ENCODE measurements at regions not wholly inside any gene's neighbourhood (a gene's known extent, or its start where the extent isn't known, plus 50 kb on each side); places are given as distances from the start of the nearest gene placed in this dataset.

- ATAC-seq: no peak
Observed at GRCh38 chr1:4090976-4091660, 191.0 kb upstream of the C1orf174 start.

GRCh38 chr1:4091996-4092395, 191.9 kb upstream of the C1orf174 start:
- ATAC-seq: no peak

- ATAC-seq: no peak
Observed at GRCh38 chr1:4093856-4094565, 193.9 kb upstream of the C1orf174 start.

DNA sequence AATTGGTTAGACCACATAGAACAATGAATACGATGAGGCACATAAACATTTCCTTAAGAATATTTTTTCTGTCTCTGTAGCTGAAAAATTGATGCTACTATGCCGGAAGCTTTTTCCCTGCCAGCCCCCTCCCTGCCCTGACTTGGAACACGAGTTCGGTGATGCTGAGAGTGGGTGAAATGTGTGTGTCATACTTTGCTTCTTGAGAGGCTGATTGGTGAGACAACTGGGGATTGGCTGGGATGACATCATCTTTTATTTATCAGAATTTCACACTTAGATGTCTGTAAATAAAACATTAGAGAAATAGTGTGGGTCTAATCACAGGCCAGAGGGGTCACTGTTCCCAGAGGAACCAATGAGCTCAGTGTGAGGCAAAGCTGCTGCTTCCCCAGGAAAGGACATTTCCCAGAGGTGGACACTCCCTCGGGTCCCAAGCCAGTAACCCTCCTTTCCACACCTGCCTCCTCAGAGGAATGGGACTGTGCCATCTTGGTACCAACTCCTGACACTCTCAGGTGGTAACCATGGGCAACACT, 195.4 kb upstream of the C1orf174 start:
- ATAC-seq: no peak

GRCh38 chr1:4101459-4102161, 201.5 kb upstream of the C1orf174 start:
- ATAC-seq: no peak

- ATAC-seq: no peak
Observed at GRCh38 chr1:4105300-4105880, 205.3 kb upstream of the C1orf174 start.

GRCh38 chr1:4106731-4107130, 206.7 kb upstream of the C1orf174 start:
- ATAC-seq: no peak

DNA sequence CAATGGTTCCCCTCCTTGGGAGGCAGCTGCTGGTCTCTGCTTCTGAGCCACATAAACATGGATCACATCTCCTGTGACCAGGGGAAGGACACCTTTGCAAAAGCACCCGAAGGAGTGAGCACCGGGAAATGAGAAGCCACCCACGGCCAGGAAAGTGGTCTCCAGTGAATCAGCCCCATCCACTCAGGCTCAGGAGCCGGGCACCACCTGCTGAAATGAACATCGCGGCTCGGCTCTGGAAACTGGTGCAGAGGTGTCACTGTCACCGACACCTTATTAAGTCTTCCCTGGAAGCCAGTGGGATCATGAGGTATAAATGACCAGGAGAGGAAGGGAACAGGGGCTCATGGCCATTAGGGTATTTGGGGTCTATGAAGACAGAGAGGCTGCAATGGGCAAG, 207.2 kb upstream of the C1orf174 start:
- ATAC-seq: no peak

DNA sequence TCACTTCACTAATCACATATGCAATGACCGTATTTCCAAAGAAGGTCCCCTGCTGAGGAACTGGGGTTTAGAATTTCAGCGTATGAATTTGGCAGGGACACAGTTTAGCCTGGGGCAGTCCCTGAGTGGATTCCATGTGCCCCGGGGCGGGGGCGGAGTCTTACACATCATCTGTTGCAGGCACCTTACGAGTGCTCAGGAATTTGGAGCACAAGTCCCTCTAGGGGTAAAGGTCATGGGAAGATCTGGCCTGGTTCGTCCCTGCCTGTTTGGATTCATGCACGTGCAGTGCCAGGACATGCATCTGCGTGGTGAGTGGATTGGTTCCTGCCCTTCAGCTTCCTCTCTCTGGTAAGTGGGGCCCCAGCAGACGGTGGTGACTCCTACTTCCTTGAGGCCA, 208.3 kb upstream of the C1orf174 start:
- ATAC-seq: no peak

DNA sequence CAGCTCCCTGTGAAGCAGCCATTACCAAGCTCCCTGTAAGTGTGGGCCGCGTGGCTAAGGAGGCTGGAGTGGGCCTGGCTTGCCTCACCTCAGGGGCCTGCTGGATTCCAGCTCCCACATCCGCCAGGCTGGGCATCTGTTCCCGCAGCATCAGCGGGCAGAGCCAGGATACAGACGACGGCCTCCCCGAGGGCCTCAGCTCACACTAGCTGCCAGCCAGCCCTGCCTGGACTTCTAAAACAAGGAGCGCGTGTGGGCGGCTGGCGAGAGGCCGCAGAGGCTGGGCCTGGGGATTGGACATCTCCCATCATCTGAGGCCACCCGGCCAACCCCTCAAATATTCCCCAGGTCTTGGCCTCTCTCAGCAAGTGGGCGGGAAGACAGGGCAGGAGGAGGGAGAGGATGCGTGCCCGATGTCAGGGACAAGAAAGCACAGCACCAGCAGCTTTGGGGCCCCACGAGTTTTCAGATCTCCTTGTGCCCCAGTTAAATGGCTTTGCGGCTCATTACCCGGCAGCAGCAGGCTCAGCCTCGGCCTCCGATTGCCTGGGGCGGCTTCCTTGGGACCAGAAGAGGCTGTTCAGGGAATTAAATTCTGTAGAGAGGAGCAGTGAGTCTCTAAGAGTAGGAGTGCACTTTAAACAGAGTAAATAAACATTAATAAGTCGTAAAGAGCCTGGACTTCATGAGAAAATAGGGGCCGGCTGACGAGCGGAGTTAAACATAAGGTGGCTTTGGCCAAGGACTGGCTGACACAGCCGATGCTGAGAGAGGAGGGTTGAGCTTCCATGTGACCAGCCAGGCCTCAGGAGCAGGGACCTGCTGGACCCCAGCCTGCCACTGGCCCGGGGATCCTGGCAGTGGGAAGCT, 208.9 kb upstream of the C1orf174 start:
- ATAC-seq: no peak

DNA sequence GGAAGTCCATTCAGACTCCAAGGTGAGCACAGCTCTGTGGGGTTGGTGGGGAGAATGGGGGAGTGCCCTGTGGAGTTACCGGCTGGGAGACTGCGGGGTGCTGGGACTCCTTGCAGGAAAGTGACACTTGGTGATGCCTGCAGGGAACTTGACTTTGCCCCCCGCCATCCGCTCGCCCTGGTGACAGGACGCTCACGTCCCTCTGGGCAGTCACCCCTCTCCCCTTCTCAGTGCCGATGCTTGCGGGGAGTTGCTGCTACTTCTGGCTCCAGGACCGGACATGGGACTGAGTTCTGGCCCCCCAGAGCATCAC, 209.5 kb upstream of the C1orf174 start:
- no peak for ATAC-seq

DNA sequence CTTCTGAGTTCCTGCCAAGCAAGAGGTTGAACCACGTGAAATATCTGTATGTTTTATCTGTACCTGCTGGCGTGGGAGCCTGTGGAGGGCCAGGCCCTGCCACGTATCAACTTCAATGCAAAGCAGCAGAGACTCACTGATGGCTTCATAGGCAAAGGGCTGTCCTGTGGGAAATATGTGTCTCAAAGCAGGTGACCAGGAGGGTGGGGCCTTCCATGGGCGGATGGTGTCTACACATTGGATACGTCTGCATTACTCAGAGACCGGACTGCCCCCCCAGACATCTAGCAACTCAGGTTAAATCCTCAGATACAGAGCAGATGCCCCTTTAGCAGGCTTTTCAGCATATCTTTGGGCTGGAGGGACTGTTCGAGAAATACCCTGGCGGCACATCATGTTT, 210.8 kb upstream of the C1orf174 start:
- no peak for ATAC-seq

- ATAC-seq: no peak
Observed at GRCh38 chr1:4113897-4114296, 213.8 kb upstream of the C1orf174 start.

GRCh38 chr1:4115191-4115900, 215.3 kb upstream of the C1orf174 start:
- no peak for ATAC-seq

- ATAC-seq: no peak
Observed at GRCh38 chr1:4117196-4117595, 217.1 kb upstream of the C1orf174 start.

DNA sequence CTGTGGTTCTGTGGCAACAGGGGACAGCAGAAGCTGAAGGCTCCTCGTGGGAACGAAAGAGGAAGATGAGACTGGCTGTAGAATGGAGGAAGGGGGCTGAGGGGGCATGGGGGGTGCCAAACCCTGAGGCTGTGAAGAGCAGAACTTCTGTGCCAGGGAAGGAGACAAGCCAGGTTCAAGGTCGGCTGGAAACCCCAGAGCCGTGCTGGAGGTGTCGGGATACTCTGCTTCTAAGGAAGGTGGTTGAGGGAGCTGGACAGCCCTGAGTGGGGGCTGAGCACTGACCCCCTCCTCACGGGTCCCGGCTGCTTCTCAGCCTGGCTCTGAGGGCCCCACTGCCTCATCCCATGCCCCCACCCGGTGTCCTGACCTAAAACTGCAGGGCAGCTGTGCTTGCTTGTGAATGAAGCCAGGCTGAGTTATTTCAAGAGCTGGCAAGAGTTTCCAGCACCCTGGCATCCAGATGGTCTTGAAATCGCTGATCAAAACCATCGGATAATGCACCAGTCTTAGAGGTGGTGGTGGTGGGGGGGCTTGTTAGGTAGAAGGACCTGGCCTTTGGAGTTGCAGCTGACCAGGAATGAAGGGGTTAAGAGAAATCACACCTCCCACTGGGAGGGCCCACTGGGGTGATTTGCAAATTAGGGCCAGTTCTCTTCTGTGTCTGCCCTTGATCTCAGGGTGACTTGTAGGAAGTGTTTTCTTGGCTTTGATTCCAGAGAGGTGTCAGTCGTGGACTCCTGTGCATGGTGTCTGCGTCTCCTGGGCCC, 218.9 kb upstream of the C1orf174 start:
- no peak for ATAC-seq

DNA sequence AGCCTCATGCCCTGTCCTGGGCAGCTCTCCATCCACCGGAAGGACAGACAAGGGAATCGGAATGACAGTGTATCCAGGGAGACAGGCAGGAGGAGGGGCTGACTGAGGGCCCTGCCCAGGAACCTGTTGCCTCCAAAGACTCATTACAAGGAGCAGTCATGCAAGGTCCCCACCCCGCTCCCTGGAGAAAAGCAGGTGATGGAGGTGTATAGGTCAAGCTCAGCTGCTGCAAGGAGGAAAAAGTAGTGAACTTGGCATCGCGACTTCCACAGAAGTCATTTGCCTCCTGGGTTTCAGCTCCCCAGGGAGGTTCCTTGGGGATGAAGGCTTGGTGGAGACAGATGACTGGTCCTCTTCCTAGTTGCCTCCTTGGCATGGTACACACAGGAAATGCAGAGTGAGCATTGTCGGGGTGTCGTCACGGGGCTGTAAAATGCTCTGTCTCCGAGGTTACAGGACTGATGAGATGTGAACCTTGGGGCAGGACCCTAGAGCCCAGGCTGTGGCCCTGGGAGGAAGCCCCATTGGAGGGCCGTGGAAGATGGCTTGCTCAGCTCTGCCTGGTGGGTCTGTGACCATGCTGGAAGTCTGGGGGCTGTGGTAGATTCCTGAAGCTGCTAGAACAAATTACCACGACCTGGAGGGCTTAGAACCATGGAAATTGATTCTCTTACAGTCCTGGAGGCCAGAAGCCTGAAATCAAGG, 219.6 kb upstream of the C1orf174 start:
- ATAC-seq: no peak

- ATAC-seq: no peak
Observed at GRCh38 chr1:4120557-4121292, 220.7 kb upstream of the C1orf174 start.

DNA sequence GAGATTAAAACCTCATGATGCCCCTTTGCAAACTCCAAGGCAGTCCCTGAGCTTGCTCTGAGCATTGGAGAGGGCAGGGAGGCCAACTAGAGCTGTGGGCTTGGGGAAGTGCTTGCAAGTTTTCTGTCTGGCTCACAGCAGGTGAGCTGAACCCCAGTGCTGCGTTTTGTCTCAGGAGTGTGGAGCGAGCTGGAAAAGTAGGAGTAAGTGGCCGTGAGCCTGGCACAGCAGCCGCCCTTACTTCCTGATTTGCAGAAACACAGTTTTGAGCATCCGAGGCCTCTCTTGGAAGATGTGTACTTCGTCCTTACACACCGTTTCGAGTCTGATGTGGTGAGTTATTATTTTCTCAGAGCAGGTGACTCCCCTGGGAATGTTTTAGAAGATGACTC, 221.2 kb upstream of the C1orf174 start:
- no peak for ATAC-seq
